ENCODE measurements at regions not wholly inside any gene's neighbourhood (a gene's known extent, or its start where the extent isn't known, plus 50 kb on each side); places are given as distances from the start of the nearest gene placed in this dataset.

GRCh38 chr3:153657046-153657445 is 464.1 kb upstream of the ARHGEF26 start:
- no peak overlapping the region for H2AFZ ChIP-seq (ENCODE audit: low read depth)
- H3K4me1 ChIP-seq (ENCODE audit: low read depth, poor library complexity, severe bottlenecking): no peaks in the 10 kb centered on the region
- H3K4me2 ChIP-seq: no peak overlapping the region
- H3K27ac ChIP-seq: no peak overlapping the region
- H4K20me1 ChIP-seq (ENCODE audit: insufficient read depth): no peaks in the 10 kb centered on the region
- no peaks in the 10 kb centered on the region for H3K79me2 ChIP-seq (ENCODE audit: insufficient read depth, low read depth)
- no peaks in the 10 kb centered on the region for H3K36me3 ChIP-seq (ENCODE audit: insufficient read depth)
- H3K27me3 ChIP-seq (ENCODE audit: insufficient read depth, low read depth): no peaks in the 10 kb centered on the region
- TF ChIP-seq CTCF (conservative IDR thresholded peaks at IDR 0.05; ENCODE audit: low read depth, low read length): no peak
- no peak overlapping the region for H3K9ac ChIP-seq
- H3K4me3 ChIP-seq (IDR thresholded peaks at IDR 0.05; ENCODE audit: insufficient read depth, low read depth, low read length): no peak overlapping the region

GRCh38 chr3:153657461-153657860 is 463.7 kb upstream of the ARHGEF26 start:
- H3K79me2 ChIP-seq (ENCODE audit: insufficient read depth, low read depth): no peaks in the 10 kb centered on the region
- H3K9ac ChIP-seq: no peak overlapping the region
- H3K4me3 ChIP-seq (IDR thresholded peaks at IDR 0.05; ENCODE audit: insufficient read depth, low read depth, low read length): no peak overlapping the region
- no peaks in the 10 kb centered on the region for H3K36me3 ChIP-seq (ENCODE audit: insufficient read depth)
- TF ChIP-seq CTCF (conservative IDR thresholded peaks at IDR 0.05; ENCODE audit: low read depth, low read length): no peak
- no peaks in the 10 kb centered on the region for H3K27me3 ChIP-seq (ENCODE audit: insufficient read depth, low read depth)
- no peaks in the 10 kb centered on the region for H3K4me1 ChIP-seq (ENCODE audit: low read depth, poor library complexity, severe bottlenecking)
- no peak overlapping the region for H3K27ac ChIP-seq
- H3K4me2 ChIP-seq: no peak overlapping the region
- H2AFZ ChIP-seq (ENCODE audit: low read depth): no peak overlapping the region
- H4K20me1 ChIP-seq (ENCODE audit: insufficient read depth): no peaks in the 10 kb centered on the region

- no peaks in the 10 kb centered on the region for H3K36me3 ChIP-seq (ENCODE audit: insufficient read depth)
- TF ChIP-seq CTCF (conservative IDR thresholded peaks at IDR 0.05; ENCODE audit: low read depth, low read length): no peak
- H4K20me1 ChIP-seq (ENCODE audit: insufficient read depth): no peaks in the 10 kb centered on the region
- H3K4me3 ChIP-seq (IDR thresholded peaks at IDR 0.05; ENCODE audit: insufficient read depth, low read depth, low read length): no peak overlapping the region
- H3K9ac ChIP-seq: no peak overlapping the region
- H3K27me3 ChIP-seq (ENCODE audit: insufficient read depth, low read depth): no peaks in the 10 kb centered on the region
- no peak overlapping the region for H3K27ac ChIP-seq
- no peak overlapping the region for H2AFZ ChIP-seq (ENCODE audit: low read depth)
- no peaks in the 10 kb centered on the region for H3K79me2 ChIP-seq (ENCODE audit: insufficient read depth, low read depth)
- no peak overlapping the region for H3K4me2 ChIP-seq
- no peaks in the 10 kb centered on the region for H3K4me1 ChIP-seq (ENCODE audit: low read depth, poor library complexity, severe bottlenecking)
Observed at GRCh38 chr3:153658136-153658535, 463.1 kb upstream of the ARHGEF26 start.

GRCh38 chr3:153666991-153667740 is 454.0 kb upstream of the ARHGEF26 start:
- H3K27ac ChIP-seq: no peak overlapping the region
- no peak for TF ChIP-seq CTCF (conservative IDR thresholded peaks at IDR 0.05; ENCODE audit: low read depth, low read length)
- no peak overlapping the region for H2AFZ ChIP-seq (ENCODE audit: low read depth)
- no peaks in the 10 kb centered on the region for H3K4me1 ChIP-seq (ENCODE audit: low read depth, poor library complexity, severe bottlenecking)
- no peaks in the 10 kb centered on the region for H4K20me1 ChIP-seq (ENCODE audit: insufficient read depth)
- no peak overlapping the region for H3K9ac ChIP-seq
- H3K79me2 ChIP-seq (ENCODE audit: insufficient read depth, low read depth): no peaks in the 10 kb centered on the region
- no peak overlapping the region for H3K4me2 ChIP-seq
- H3K36me3 ChIP-seq (ENCODE audit: insufficient read depth): no peaks in the 10 kb centered on the region
- no peak overlapping the region for H3K4me3 ChIP-seq (IDR thresholded peaks at IDR 0.05; ENCODE audit: insufficient read depth, low read depth, low read length)
- no peaks in the 10 kb centered on the region for H3K27me3 ChIP-seq (ENCODE audit: insufficient read depth, low read depth)
